H9 (cell line): ENCODE measurements at regions not wholly inside any gene's neighbourhood (a gene's known extent, or its start where the extent isn't known, plus 50 kb on each side); places are given as distances from the start of the nearest gene placed in this dataset.

ENCODE experiments used
- DNase-seq: peaks from one replicate; pipeline ENCODE4 v3.0.0-alpha.2; 2017
- H2AFZ ChIP-seq: one replicate; pipeline ENCODE4 v1.6.1; 2013; ENCODE audit warnings: mild to moderate bottlenecking, low read length, control low read depth, moderate library complexity
- H2AK5ac ChIP-seq: 2 replicates; pipeline ENCODE4 v1.6.1; 2013; ENCODE audit warnings: low read length, control low read depth, mixed read lengths; ENCODE audit not compliant: insufficient read length
- H2BK120ac ChIP-seq: one replicate; pipeline ENCODE4 v1.6.1; 2013; ENCODE audit warnings: low read depth, mild to moderate bottlenecking, low read length, control low read depth, inconsistent platforms; ENCODE audit not compliant: poor library complexity, severe bottlenecking
- H2BK12ac ChIP-seq: 2 replicates; pipeline ENCODE4 v1.6.1; 2013; ENCODE audit warnings: low read length, control low read depth, mixed read lengths, low read depth; ENCODE audit not compliant: insufficient read length
- H2BK15ac ChIP-seq: 2 replicates; pipeline ENCODE4 v1.6.1; 2013; ENCODE audit warnings: low read depth, low read length, control low read depth
- H2BK20ac ChIP-seq: one replicate; pipeline ENCODE4 v1.6.1; 2013; ENCODE audit warnings: low read depth, mild to moderate bottlenecking, low read length, control low read depth, inconsistent platforms; ENCODE audit not compliant: poor library complexity, severe bottlenecking
- H2BK5ac ChIP-seq: 2 replicates; pipeline ENCODE4 v1.6.1; 2013; ENCODE audit warnings: low read length, control low read depth, mixed read lengths; ENCODE audit not compliant: insufficient read length
- H3K14ac ChIP-seq: 2 replicates; pipeline ENCODE4 v1.6.1; 2013; ENCODE audit warnings: low read length, control low read depth; ENCODE audit not compliant: insufficient read depth
- H3K18ac ChIP-seq: 2 replicates; pipeline ENCODE4 v1.6.1; 2013; ENCODE audit warnings: low read depth, mild to moderate bottlenecking, mixed read lengths, low read length, control low read depth; ENCODE audit not compliant: insufficient read length
- H3K23ac ChIP-seq: 2 replicates; pipeline ENCODE4 v1.6.1; 2013; ENCODE audit warnings: low read length, control low read depth, mixed read lengths, low read depth; ENCODE audit not compliant: insufficient read length
- H3K23me2 ChIP-seq: 2 replicates; pipeline ENCODE4 v1.6.1; 2013; ENCODE audit warnings: low read depth, mild to moderate bottlenecking, mixed read lengths, low read length, control low read depth; ENCODE audit not compliant: insufficient read length, poor library complexity, severe bottlenecking
- H3K27ac ChIP-seq: 2 replicates; pipeline ENCODE4 v1.5.1; 2013; ENCODE audit warnings: low read length, control low read depth, mixed read lengths, low read depth; ENCODE audit not compliant: insufficient read length
- H3K27me3 ChIP-seq: 2 replicates; pipeline ENCODE4 v1.6.1; 2013; ENCODE audit warnings: low read length, control low read depth, inconsistent platforms; ENCODE audit not compliant: insufficient read depth
- H3K4ac ChIP-seq: 2 replicates; pipeline ENCODE4 v1.6.1; 2013; ENCODE audit warnings: low read depth, mild to moderate bottlenecking, control low read depth, inconsistent platforms, low read length, moderate library complexity
- H3K4me1 ChIP-seq: 2 replicates; pipeline ENCODE4 v1.6.1; 2013; ENCODE audit warnings: low read length, control low read depth, inconsistent platforms; ENCODE audit not compliant: insufficient read depth
- H3K4me2 ChIP-seq: 2 replicates; pipeline ENCODE4 v1.6.1; 2013; ENCODE audit warnings: low read length, control low read depth, mixed read lengths; ENCODE audit not compliant: insufficient read length, insufficient read depth
- H3K56ac ChIP-seq: 2 replicates; pipeline ENCODE4 v1.6.1; 2013; ENCODE audit warnings: low read depth, mild to moderate bottlenecking, mixed read lengths, low read length, control low read depth; ENCODE audit not compliant: insufficient read length
- H3K79me1 ChIP-seq: 2 replicates; pipeline ENCODE4 v1.6.1; 2013; ENCODE audit warnings: low read depth, mild to moderate bottlenecking, moderate library complexity, low read length, control low read depth, inconsistent platforms; ENCODE audit not compliant: insufficient read depth, poor library complexity, severe bottlenecking
- H3K79me2 ChIP-seq: 2 replicates; pipeline ENCODE4 v1.6.1; 2013; ENCODE audit warnings: low read length, control low read depth, inconsistent platforms; ENCODE audit not compliant: insufficient read depth
- H3K9ac ChIP-seq: 2 replicates; pipeline ENCODE4 v1.6.1; 2013; ENCODE audit warnings: low read length, control low read depth, mixed read lengths; ENCODE audit not compliant: insufficient read length; ENCODE audit errors: extremely low read depth
- H3K9me3 ChIP-seq: one replicate; pipeline ENCODE4 v1.6.1; 2013; ENCODE audit warnings: low read depth, low read length, inconsistent platforms; ENCODE audit not compliant: control insufficient read depth
- H3T11ph ChIP-seq: one replicate; pipeline ENCODE4 v1.6.1; 2013; ENCODE audit warnings: mild to moderate bottlenecking, low read length, control low read depth, inconsistent platforms
- H4K20me1 ChIP-seq: one replicate; pipeline ENCODE4 v1.6.1; 2013; ENCODE audit not compliant: control insufficient read depth, insufficient read length, insufficient read depth
- H4K5ac ChIP-seq: 2 replicates; pipeline ENCODE4 v1.6.1; 2013; ENCODE audit warnings: low read depth, mild to moderate bottlenecking, mixed read lengths, low read length, control low read depth; ENCODE audit not compliant: insufficient read length
- H4K8ac ChIP-seq: replicated peaks from 2 replicates; pipeline ENCODE4 v1.6.1; 2013; ENCODE audit warnings: low read length, control low read depth, mixed read lengths, low read depth; ENCODE audit not compliant: insufficient read length
- H4K91ac ChIP-seq: 2 replicates; pipeline ENCODE4 v1.6.1; 2013; ENCODE audit warnings: low read depth, mild to moderate bottlenecking, moderate library complexity, mixed read lengths, low read length, control low read depth; ENCODE audit not compliant: insufficient read length
- H3K27ac Mint-ChIP-seq, 3 experiments: 2 replicates in 2 of 3; 3 replicates in 1 of 3; pipeline ENCODE4 v1.8.0; 2020 to 2021; ENCODE audit warnings: mixed read lengths in 3 of 3, mild to moderate bottlenecking in 1 of 3, moderate library complexity in 1 of 3
- H3K27me3 Mint-ChIP-seq: 2 replicates; pipeline ENCODE4 v1.8.0; 2021; ENCODE audit warnings: low read depth, mild to moderate bottlenecking, moderate library complexity, mixed read lengths
- H3K36me3 Mint-ChIP-seq, 3 experiments: 2 replicates in 2 of 3; 3 replicates in 1 of 3; pipeline ENCODE4 v1.8.0; 2020 to 2021; ENCODE audit warnings: low read depth in 3 of 3, mixed read lengths in 3 of 3; ENCODE audit not compliant: insufficient read depth in 1 of 3
- H3K4me1 Mint-ChIP-seq, 2 experiments: 2 replicates each; pipeline ENCODE4 v1.8.0; 2020; ENCODE audit warnings: mixed read lengths in 2 of 2
- H3K4me3 Mint-ChIP-seq, 2 experiments: 2 replicates in 1 of 2; 3 replicates in 1 of 2; pipeline ENCODE4 v1.8.0; 2020 to 2021; ENCODE audit warnings: mild to moderate bottlenecking in 2 of 2, mixed read lengths in 2 of 2, moderate library complexity in 1 of 2
- H3K9me3 Mint-ChIP-seq, 2 experiments: 2 replicates in 1 of 2; 3 replicates in 1 of 2; pipeline ENCODE4 v1.8.0; 2020; ENCODE audit warnings: mild to moderate bottlenecking in 2 of 2, mixed read lengths in 2 of 2, moderate library complexity in 1 of 2
- CTCF ChIP-seq: fragments of 200-600 bp; sonication (generic); conservative IDR thresholded peaks from 3 replicates; pipeline ENCODE4 v1.8.0; 2021; ENCODE audit warnings: antibody characterized with exemption, mild to moderate bottlenecking
- WGBS: extraction: QIAGEN DNeasy Blood & Tissue Kit; methylation state at CpG from one replicate; pipeline ENCODE4 v1.1.7; 2013; ENCODE audit warnings: missing lambda C conversion rate, low lambda C conversion rate, mixed read lengths; ENCODE audit not compliant: insufficient read length; ENCODE audit errors: extremely low coverage; 5-methylcytosine and 5-hydroxymethylcytosine counted together

- Mint-ChIP-seq H3K27ac (no peak overlapping the region), H3K27me3 (no peaks in the 10 kb centered on the region), H3K36me3 (no peaks in the 10 kb centered on the region), H3K9me3 (no peaks in the 10 kb centered on the region), H3K4me1 (peaks cover 0 to 2% of the 10 kb centered on the region in 2 experiments; a peak in 1 of 4 replicates), H3K4me3 (no peak overlapping the region)
- no peaks in the 10 kb centered on the region for H3K79me2 ChIP-seq
- no peak overlapping the region for H2BK5ac ChIP-seq
- no peak overlapping the region for H4K5ac ChIP-seq
- no peaks in the 10 kb centered on the region for H3K27me3 ChIP-seq
- no peak overlapping the region for H4K91ac ChIP-seq
- H3K4me2 ChIP-seq: no peak overlapping the region
- no peak overlapping the region for H3K18ac ChIP-seq
- H3K23me2 ChIP-seq: no peaks in the 10 kb centered on the region
- H2AK5ac ChIP-seq: no peak overlapping the region
- no peak overlapping the region for H2AFZ ChIP-seq
- H2BK20ac ChIP-seq: no peak overlapping the region
- no peak overlapping the region for H3T11ph ChIP-seq
- no peaks in the 10 kb centered on the region for H3K79me1 ChIP-seq
- no peaks in the 10 kb centered on the region for H4K20me1 ChIP-seq
- H3K14ac ChIP-seq: no peak overlapping the region
- no peak overlapping the region for H3K27ac ChIP-seq
- no peak overlapping the region for H2BK12ac ChIP-seq
- H2BK15ac ChIP-seq: no peak overlapping the region
- no peak overlapping the region for H3K9ac ChIP-seq
- no peak overlapping the region for H2BK120ac ChIP-seq
- no peak overlapping the region for H3K4ac ChIP-seq
- H3K9me3 ChIP-seq: no peaks in the 10 kb centered on the region
- no peak for DNase-seq
- H3K23ac ChIP-seq: no peak overlapping the region
- H3K56ac ChIP-seq: no peak overlapping the region
- no CpG with 5 or more reads among the region's 4 CpGs for WGBS
- H4K8ac ChIP-seq: no peak overlapping the region
- no peaks in the 10 kb centered on the region for H3K4me1 ChIP-seq
- no peak for TF ChIP-seq CTCF
Measured at GRCh38 chr7:109879287-109879828, 1211.6 kb upstream of the LRRN3 start.
